ENCODE measurements at regions not wholly inside any gene's neighbourhood (a gene's known extent, or its start where the extent isn't known, plus 50 kb on each side); places are given as distances from the start of the nearest gene placed in this dataset.

DNA sequence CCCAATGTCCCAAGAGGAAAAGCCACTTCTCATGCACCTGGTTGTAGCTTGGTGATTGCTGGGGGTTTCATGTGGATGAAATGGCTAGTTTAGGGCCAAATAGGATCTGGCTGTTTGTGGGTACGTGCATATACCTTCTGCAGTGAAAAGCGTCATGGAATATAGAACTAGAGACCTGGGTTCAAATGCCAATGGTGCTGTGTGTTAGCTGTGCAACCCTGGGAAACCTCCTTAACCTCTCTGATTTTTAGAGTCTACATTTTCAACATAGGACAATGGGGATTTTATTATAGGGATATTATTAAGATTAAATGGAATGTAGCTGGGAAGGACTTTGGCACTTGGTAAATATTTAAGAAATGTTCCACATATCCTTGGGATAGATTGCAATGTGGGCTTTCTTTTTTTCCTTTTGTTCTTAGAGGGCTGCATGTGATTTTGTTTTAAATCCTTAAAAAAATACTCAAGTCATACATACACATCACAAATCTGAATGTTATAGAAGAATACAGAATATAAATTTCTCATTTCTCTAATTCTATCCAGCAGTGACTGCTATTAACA lies 112.6 kb upstream of the E2F8 start:
- DNase-seq = no peak

DNA sequence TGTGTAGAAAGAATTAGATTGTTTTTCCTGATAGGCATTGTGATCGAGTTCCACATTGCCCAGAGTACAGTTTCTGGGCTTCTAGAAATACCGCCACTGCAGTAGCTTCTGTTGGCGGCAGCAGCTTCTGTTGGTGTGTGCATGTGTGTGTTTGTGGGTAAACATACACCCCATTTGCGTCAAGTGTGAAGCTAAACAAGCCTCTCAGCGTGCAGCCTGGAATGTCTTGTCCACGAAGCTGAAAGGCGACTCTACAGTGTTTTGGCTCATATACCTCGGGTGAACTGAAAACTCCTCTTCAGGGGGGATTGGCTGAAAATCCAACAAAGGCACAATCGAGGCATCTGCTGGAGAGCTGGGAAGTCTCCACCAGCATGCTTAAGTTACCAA lies 112.0 kb upstream of the E2F8 start:
- no peak for DNase-seq

DNA sequence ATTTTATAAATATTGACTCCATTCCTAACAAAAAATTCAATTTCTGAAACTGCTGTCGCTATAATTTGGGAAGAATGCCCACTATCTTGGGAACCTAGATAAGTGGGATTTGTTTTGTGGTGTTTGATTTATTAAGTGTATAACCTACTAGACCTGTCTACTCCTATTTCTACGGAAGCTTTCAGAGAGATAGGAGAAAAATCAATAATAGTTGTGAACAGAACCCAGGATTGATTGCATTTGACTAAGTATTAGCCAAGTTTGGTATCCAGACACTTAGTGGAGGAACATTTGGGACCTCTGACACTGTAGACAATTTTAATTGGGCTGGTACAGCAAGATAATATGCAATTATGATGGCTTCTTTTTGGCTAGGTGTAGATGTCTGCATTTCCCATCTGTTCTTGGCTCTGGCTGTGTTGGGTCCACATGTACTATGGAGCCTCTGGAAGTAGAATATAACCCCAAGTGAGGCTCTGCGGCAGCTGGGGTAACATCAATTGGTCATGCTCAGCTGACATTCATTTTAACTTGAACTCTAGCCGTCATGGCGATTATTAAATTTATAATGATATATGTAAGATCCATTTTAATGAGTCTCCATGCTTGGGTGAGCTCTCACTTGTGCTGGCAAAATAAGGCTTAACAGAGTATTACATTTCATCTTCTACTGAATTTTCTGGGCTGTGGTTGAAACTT lies 111.5 kb upstream of the E2F8 start:
- DNase-seq = no peak

DNA sequence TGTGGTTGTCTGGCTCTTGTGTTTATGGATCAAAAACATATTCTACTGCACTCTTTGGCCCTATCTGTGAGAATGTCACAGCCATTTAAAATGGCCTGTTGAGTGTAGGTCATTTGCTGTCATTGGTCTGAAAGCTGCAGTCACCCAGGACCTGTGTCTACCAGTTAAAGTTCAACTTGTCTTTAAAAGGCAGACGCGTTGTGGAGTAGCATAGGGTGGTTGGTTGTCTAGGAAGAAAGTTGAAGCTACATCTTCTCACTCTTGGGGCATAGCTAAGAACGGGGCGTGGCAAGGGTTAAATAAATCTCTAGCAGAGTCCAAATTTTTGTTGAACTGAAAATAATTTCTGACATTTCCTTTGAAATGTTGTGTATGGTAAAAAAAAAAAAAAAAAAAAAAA lies 110.7 kb upstream of the E2F8 start:
- no peak for DNase-seq

DNA sequence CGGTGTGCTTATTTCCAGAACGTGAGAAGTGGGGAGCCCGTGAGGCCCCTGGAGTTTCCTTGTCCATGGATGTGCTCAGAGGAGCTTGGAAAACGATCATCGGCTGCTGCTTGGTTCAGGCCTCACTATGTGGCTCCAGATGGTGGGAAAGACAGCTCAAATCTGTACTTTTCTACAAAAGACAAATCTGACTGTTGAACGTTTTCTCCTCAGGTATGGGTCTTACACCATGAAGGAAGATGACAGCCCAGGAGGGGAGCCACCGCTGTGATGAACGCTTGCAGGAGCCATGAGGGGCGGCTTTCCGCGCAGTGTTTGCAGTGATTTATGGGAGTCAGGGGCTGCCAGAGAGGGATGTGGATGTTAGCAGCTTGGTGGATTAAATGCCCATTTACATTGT lies 109.4 kb upstream of the E2F8 start:
- no peak for DNase-seq

DNA sequence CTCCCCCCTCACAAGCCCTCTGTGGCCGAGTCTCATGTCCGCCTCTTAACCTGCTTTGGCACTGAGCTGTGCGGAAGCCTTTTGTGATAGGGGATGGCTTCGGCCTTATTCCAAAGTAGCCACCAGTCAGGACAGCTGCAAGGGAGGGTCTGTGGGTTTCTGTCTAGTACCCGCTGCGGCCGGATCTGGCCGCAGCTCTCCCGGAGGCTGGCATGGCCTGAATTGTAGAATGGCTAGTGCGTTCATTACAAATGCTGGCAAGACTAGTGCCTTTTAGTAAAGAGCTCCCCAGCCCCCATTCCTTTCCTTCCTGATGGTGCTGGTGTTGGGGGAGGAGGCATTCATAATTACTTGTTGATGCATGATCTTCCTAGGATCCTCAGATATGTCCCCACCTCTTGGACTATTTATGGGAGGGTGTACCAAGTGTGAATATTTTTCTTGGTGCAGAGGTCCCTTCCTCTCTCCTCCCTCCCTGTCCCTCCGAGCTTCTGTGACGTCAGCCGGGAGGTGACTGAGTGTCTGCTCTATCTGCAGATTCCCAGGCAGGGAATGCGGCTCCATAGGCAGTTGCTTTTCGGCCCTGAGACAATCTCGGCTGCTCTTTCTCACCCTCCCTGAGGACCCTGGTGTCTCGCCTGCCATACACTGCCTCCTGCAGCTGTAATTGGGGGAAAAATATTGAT lies 108.7 kb upstream of the E2F8 start:
- peak; percentile 40 to 41 for DNase-seq

DNA sequence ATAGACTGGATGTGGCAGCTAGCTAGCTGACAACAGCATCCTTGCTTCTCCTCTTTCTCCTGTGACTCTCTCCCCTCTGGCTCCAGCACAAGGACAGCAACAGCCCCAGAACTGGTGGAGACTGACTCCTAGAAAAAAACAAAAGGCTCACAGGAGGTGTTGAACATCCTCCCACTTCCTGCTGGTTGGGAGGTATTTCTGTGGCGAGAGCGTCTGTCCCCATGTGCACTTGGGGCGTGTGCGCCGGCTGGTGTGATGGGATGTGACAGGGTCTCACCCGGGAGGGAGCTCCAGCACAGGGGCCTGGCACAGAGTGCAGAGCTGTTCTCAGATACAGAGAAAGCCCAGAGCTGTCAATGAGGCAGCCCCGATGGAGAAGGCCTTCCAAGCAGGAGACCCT lies 107.2 kb upstream of the E2F8 start:
- DNase-seq = no peak

DNA sequence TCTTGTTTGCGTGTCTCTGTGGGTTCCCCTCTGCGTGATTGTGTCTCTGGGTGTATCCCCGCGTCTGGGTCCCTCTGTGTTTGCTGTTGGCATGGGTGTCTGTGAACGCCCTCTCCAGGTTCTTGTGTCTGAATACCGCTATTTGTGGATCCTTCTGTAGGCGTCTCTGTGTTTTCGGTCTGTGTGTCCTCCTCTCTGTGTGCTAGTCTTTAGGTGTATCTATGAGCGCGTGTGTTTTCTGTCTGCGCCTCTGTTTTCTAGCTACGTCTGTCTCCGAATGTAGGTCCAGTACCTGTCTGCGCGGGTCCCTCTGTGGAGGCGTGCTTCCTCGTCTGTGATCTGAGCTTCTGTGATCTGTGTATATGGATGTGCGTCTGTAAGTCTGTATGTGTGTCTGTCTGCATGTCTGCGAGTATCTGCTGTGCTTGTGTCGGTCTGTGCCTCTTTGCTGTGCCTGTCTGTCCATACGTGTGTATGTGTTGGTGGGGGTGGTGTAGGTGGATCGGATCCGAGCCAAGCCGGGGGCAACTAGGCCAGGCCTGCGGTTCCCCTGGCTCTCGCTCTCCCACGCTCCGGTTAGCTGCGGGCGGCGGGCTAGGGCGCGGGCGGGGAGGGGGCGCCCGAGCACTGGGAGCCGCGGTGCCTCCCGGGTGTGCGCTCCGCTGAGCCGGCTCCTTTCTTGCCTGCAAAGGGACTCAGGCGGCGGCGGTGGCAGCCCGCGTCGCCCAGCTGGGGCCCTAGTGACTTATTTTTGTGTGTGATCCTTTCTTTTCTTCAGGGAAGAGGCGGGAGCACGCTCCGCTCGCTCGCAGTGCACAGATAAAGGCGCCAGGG lies 105.3 kb upstream of the E2F8 start:
- peak; percentile 50 to 61 for DNase-seq

DNA sequence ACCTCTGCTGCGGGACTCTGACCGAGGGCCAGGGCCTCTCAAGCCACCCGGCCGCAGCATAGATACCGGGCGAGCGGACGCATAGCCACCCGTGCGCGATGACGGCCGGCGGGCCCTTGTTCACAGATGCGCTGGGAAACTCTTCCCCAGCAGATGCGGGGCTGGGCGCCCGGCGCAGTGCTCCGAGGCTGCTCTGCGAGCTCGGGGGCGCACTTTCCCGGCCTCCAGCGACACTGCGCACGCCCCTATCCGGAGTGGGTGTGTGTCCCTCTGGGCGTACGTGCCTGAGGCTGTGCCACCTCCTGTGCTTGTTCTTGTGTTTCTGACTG lies 104.7 kb upstream of the E2F8 start:
- peak in 1 of 2 donors; percentile 45 for DNase-seq

DNA sequence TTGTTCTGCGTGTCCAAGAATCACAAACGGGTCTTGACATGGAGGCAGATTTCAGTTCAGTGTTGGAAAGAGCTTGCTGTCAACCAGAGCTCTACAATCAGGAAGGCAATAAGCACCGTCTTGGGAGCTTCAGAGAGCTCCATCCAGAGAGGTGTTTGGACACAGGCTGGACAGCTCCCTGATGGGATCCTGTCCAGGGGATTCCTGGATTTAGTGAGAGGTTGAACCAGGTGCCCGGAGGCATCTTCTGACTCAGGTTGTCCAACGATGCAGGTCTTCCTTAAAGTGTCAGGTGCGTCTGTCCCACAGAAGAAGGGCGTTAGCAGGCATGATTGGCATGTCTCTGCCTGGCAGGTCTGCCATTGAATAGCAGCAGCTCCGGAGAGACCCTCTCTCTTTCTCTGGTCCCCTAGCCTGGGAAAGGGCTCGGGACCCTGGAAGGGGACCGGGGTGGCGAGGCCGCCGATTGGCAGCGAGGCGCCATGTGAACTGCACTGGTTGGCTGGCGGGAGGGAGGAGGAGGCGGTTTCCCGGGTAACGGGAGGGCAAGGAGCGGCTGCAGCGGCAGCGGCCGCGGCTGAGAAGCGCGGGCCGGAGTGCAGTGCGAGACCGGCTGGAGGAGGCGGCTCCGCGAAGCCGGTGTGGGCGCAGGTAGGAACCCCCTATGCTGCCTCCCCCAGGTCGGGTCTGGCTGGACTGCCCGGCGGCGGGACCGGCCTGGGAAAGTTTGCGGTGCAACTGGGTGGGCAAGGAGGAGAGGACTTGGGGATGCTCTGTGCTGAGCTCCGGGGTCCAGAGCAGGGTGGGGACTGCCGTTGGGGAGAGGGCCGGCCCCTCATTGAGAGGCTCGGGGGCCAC lies 104.1 kb upstream of the E2F8 start:
- peak; percentile 45 to 72 for DNase-seq

DNA sequence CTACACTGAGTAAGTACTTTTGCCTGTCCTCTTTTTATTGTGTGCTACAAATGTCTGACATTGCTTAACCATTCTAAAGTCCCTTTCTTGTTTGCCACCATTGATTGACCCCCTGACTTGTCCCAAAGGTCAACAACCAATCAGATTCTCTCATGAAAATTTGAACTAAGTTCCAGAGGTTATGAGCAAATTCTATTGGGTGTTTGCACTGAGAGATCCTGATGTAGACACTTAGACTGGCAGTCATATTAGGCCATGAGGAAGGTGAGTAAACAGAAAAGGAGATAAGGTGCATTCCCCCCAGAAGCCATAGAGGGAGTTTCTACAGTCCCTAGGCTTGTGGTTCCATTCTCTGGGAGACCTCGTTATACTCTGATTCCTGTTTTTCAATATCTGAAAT lies 101.3 kb upstream of the E2F8 start:
- DNase-seq = no peak

DNA sequence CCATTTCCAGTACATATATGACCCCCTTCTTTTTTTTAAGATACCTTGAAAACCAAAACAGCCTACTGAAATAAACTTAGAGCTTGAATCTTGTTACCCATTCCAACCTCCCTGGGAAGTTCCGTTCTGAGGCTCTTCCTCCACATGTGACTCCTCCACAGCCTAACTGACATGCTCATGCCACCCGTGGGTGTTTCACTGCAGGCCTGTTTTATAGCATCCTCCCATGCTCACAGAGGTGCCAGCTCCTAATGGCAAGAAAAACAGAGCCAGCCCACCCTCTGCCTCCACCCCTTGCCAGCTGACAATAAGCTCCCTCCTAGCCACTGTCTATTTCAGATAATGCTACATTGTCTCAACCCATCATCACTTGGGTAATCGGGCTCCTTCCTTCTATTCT lies 97.6 kb upstream of the E2F8 start:
- no peak for DNase-seq

DNA sequence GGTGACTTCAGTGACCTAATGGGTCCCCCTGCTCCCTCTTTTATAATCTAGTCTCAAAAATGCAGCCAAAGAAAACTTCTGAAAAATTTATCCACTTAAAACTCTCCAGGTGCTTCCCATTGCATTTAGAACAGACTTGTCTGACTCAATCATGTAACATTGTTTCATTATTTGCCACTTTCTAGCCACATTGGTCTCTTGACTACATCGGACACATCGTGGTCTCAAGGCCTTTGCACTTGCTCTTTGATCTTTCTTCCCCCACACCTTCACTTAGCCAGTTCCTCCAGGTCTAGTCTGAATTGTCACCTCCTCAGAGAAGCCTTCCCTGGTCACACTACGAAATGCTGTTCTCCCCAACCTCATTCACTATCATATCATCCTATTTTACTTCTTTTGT lies 97.0 kb upstream of the E2F8 start:
- DNase-seq = no peak

DNA sequence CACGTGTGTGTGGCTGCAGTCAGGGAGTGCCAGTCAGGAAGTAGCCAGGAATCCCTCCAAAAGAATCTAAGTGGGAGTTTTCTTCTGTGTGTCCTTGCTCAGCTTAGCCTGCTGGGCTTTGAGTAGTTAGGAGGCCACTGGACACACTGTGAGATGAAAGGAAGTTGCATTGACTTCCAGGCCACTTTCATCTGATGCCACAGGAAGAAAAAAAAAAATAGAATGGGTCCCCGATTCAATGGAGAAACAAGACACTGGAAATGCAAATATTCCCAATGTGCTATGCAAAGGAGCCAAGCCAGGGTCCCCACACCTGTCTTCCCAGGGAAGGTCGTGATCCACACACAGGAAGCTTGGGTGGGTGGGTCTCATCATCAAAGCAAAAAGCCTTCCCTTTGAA lies 95.6 kb upstream of the E2F8 start:
- no peak for DNase-seq

DNA sequence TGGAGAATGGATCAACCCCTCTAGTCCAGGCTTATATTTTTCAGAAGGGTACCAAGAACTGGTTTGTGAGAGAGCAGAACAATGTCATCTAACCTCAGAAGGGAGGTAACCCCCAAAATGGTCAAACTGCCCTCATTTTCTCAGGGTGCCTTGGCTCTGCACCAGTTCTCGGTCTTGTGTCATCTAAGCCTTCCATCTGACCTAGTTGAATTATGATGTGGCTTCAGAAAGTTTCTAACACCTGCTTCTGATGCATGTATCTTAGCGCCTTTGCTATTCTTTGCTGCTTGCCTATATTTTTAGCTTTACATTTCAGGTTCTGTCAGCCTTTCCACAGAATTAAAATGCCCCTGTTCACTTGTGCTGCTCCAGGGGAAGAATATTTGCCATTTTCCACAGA lies 91.7 kb upstream of the E2F8 start:
- no peak for DNase-seq

DNA sequence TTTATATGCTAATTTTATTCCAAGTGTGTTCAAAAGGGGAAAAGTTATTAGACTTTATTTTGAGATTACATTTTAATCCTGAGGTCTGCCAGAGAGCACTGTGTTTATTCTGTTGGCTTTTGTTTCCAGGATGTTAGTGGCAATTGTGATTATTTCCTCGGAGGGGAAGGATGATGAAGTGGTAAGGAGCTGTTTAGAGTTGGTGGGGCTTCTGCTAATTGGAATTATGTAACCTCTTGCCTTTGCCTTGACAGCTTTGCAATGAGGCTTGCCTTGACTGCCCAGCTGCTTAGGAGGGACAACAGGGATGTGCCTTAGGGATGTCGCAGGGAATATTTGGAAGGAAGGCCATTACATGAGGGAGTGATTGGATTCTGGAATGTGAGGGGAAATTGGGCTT lies 89.7 kb upstream of the E2F8 start:
- DNase-seq = no peak

DNA sequence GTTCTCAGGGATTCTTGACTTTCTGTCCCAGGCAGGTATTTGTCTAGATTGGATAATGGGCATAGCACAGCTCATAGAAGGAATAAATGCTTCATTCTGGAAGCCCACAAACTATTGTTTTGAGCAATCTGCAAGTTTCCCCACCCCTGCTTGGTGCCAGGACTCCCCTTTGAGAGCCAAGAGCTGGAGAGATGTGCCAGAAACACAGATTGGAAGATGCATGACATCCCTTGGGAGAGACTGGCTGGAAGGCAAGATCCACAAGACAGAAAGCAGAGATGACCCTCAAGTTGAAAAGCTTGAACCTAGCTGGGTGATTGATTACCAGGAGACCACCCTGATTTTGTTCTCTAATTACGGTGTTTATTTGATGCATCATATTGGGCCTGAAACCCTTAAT lies 89.2 kb upstream of the E2F8 start:
- no peak for DNase-seq

DNA sequence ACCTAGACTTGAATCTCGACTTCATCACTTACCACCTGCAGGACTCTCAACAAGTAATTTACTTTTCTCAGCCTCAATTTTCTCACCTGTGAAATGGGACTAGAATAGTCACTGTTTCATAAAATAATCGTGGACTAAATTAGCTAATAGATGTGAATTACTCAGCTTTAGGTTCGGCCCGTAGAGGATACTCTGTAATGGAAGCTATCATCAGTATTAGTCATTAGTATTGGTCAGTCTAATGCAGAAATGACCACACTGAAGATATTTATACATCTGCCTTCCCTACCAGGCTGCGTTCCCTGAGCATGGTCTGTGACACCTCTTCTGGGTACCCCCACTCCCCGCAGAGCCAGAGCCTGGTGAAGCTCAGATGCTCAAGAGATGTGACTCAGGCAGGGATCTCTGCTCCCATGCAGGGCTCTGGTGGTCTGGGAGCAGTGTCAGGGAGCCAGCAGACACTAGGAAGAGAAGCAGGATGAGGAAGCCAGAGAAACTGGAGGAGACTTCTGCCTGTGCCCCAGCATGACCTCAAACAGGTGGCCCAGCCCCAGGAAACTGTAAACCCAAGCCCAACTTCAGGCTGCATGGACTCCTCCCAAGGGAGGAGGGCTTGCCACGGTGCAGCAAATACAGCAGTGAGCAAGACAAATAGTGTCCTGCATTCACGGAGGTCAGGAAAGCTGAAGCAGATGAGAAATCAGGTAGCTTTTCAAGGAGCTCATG lies 88.0 kb upstream of the E2F8 start:
- no peak for DNase-seq

DNA sequence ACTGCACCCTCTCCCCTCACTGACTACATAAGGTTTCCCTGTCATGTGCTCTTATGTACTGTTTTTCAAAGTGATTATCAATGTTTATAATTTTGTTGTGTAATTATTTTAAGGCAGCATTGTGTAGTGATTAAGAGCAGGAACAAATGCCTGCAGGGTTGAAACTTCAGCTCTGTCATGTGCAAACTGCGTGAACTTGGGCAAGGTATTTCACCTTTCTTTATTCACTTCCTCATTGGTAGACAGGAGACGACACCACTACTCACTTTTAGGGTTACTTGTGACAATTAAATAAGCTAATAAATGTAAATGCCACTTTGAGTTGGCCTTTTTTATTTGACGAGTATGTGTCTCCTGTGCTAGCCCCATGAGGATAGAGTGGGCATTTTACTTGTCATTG lies 86.5 kb upstream of the E2F8 start:
- DNase-seq = no peak

DNA sequence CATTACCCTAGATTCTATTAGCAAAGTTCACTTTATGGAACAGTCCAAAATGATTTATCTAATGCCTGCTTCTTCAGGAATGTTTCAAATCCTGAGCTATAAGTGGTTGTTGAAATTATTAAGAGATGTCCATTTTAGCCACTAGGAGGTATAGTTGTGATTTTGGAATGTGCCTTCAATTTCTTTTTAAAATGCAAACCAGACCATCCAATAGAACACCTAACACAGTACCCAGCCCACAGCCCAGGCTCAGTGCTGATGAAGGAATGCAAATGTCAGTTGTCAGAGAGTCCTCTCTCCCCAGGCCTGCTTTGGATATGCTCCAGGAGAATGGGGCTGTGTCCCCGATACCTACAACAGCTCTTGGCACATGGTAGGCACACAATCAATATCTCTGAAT lies 85.8 kb upstream of the E2F8 start:
- DNase-seq = no peak

DNA sequence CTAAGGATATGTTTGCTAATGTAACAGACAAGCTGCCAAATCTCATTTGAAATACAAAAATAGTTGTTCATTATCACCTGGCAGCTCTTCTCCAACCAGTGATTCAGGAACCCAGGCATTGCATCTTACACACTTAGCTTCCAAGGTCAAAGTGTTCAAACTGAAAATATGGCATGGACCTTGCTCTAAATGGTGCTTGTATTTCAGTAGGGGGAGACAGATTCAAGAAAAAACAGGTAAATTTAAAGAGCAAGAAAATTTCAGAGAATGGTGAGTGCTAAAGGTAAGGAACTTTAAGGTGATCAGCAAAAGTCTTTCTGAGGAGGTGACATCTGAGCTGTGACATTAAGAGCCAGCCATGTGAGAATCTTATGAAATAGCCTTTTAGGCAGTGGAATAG lies 82.8 kb upstream of the E2F8 start:
- DNase-seq = no peak

DNA sequence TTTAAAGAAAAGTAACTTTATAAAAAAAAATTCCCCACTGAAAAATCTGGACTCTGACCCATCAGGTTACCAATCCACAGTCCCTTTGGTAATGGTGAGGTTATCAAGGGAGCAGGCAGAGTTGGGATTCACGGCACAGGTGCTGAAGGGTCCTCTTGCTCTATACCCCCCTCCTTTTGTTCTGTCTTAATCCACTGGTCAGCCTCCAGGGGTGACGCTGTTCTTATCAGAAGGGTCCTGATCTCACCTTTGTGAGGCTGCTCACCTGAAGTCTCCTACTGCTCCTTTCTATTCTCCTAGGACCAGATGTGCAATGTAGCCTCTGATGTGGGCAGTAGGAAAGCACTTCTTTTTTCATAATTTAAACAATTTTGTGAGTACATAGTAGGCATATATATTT lies 80.6 kb upstream of the E2F8 start:
- DNase-seq = no peak
